ENCODE measurements at regions not wholly inside any gene's neighbourhood (a gene's known extent, or its start where the extent isn't known, plus 50 kb on each side); places are given as distances from the start of the nearest gene placed in this dataset.

GRCh38 chr9:11003836-11004235 lies 391.0 kb upstream of the PTPRD start:
- DNase-seq: no peak

GRCh38 chr9:11011696-11012095 lies 398.9 kb upstream of the PTPRD start:
- no peak for DNase-seq

GRCh38 chr9:11016081-11016480 lies 403.3 kb upstream of the PTPRD start:
- DNase-seq: no peak

GRCh38 chr9:11023201-11023600 lies 410.4 kb upstream of the PTPRD start:
- DNase-seq: no peak

- DNase-seq: no peak
Measured at GRCh38 chr9:11025775-11026174, 413.0 kb upstream of the PTPRD start.

- DNase-seq: no peak
Measured at GRCh38 chr9:11038366-11038765, 425.6 kb upstream of the PTPRD start.

GRCh38 chr9:11039006-11039405 lies 426.2 kb upstream of the PTPRD start:
- no peak for DNase-seq

GRCh38 chr9:11045589-11045988 lies 432.8 kb upstream of the PTPRD start:
- no peak for DNase-seq

GRCh38 chr9:11063263-11063662 lies 450.5 kb upstream of the PTPRD start:
- no peak for DNase-seq

- DNase-seq: no peak
Measured at GRCh38 chr9:11064909-11065308, 452.1 kb upstream of the PTPRD start.

GRCh38 chr9:11072176-11072575 lies 459.4 kb upstream of the PTPRD start:
- DNase-seq: no peak

GRCh38 chr9:11086561-11086960 lies 473.8 kb upstream of the PTPRD start:
- DNase-seq: no peak

GRCh38 chr9:11088821-11089374 lies 476.1 kb upstream of the PTPRD start:
- DNase-seq: no peak

GRCh38 chr9:11092974-11093373 lies 480.2 kb upstream of the PTPRD start:
- DNase-seq: no peak

GRCh38 chr9:11097020-11097419 lies 484.2 kb upstream of the PTPRD start:
- DNase-seq: no peak

- DNase-seq: no peak
Measured at GRCh38 chr9:11103525-11103924, 490.7 kb upstream of the PTPRD start.

GRCh38 chr9:11107196-11107595 lies 494.4 kb upstream of the PTPRD start:
- no peak for DNase-seq

- DNase-seq: no peak
Measured at GRCh38 chr9:11128156-11128555, 515.4 kb upstream of the PTPRD start.

- DNase-seq: no peak
Measured at GRCh38 chr9:11135851-11136250, 523.0 kb upstream of the PTPRD start.

- DNase-seq: no peak
Measured at GRCh38 chr9:11141357-11141756, 528.6 kb upstream of the PTPRD start.

GRCh38 chr9:11142965-11143738 lies 530.4 kb upstream of the PTPRD start:
- no peak for DNase-seq

GRCh38 chr9:11144746-11145145 lies 531.9 kb upstream of the PTPRD start:
- no peak for DNase-seq

GRCh38 chr9:11148189-11148588 lies 535.4 kb upstream of the PTPRD start:
- no peak for DNase-seq

GRCh38 chr9:11149065-11149464 lies 536.3 kb upstream of the PTPRD start:
- DNase-seq: no peak

GRCh38 chr9:11158063-11158462 lies 545.3 kb upstream of the PTPRD start:
- no peak for DNase-seq

Data from right forelimb (tissue), 1 donor.